ENCODE measurements at regions not wholly inside any gene's neighbourhood (a gene's known extent, or its start where the extent isn't known, plus 50 kb on each side); places are given as distances from the start of the nearest gene placed in this dataset.

DNA sequence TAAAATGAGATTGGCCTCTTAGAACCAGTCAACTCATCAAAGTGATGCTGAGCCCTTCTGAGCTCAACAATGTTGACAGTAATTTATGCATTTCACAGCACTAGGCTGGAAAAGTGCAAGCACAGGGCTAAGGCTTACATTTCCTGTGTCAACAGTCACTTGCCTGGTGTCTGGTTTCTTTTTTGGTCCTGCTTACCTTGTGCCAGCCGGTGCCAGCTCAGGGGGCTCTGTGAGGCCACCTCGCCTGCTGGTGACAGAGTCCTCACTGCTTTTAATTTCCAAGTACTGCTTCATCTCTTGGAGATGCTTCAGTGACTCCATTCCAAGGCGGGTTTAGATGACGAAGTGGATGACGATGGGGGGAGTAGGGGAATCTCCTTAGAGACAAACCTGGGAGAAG, 53.1 kb upstream of the KCNA1 start:
- H3K27me3 ChIP-seq (replicated peaks in 2 of 5; ENCODE audit: control insufficient read depth in 4 of 5, insufficient read depth in 5 of 5, low read length in 4 of 5) = peaks cover 0 to 14% (median 3%) of the 10 kb centered on the region in 5 experiments
- H3K9me3 ChIP-seq (ENCODE audit: control extremely low read depth in 1 of 5, control insufficient read depth in 4 of 5, insufficient read depth in 2 of 5, low read depth in 1 of 5, low read length in 4 of 5) = no peaks in the 10 kb centered on the region
- no peak overlapping the region for H3K27ac ChIP-seq (ENCODE audit: insufficient read depth in 1 of 2, low read depth in 1 of 2, low read length in 2 of 2, poor library complexity in 1 of 2, severe bottlenecking in 2 of 2)
- peak in 2 of 3 donors; percentile 27 to 28 for DNase-seq
- 54% methylated on average over 2 of the region's 5 CpGs for WGBS (ENCODE audit: insufficient coverage)
- H3K4me1 ChIP-seq (ENCODE audit: control extremely low read depth in 1 of 4, control insufficient read depth in 4 of 4, insufficient read depth in 4 of 4, low read length in 3 of 4) = peaks cover 0 to 25% (median 9%) of the 10 kb centered on the region in 4 experiments
- H3K4me3 ChIP-seq (ENCODE audit: control insufficient read depth in 1 of 7, extremely low read depth in 1 of 7, insufficient read depth in 4 of 7, low read depth in 2 of 7, low read length in 6 of 7) = no peak overlapping the region
- H3K36me3 ChIP-seq (ENCODE audit: control insufficient read depth in 4 of 4, insufficient read depth in 4 of 4, low read length in 3 of 4) = no peaks in the 10 kb centered on the region
- ChIA-PET CTCF (interaction anchor here (0.6 to 8.8 kb wide), 28 partner anchors 7 to 227 kb away, joined by 3 to 110 read pairs (median 4); no protein-coding TSS in a partner anchor), POLR2A (no interaction called here)

DNA sequence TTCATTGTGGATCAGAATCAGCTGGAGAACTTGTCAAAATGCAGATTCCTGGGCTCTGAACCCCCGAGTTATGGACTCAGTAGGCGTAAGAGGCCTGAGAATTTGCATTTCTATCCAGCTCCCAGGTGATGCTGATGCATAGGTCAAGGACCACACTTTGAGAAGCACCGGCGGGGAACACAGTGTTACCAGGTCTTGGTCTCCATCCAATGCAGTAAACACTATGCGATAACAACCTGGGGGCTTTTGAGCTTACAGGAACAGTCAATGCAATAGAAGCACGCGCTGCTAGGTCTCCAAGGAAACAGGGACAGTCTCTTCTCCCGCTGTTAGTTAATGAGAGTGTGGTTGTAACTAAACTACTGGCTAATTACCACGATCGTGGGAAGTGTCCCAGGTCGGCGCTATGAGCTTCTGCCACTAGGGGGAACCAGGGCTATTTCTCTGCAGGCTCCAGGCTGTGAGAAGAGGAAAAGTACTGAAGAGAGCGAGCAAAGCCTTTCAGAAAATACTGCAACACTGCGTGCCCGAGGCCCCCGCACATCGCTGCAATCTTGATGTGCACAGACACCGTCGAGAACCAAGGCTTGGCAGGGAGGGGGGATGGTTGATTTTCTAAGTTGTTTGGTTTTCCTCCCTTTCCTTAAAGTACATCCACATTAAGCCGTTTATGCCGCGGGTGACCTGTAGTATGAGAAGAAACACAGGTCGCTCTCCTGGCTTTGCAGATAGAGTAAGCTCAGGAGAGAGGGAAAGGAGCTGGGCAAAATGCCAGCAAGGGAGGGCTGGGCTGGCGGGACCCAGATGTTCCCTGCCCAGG, 52.0 kb upstream of the KCNA1 start:
- 16% methylated on average over 13 of the region's 24 CpGs for WGBS (ENCODE audit: insufficient coverage)
- POLR2A ChIA-PET = interaction anchor here (1.0 kb wide), 1 partner anchor 143 kb away, joined by 4 read pairs; no protein-coding TSS in a partner anchor

DNA sequence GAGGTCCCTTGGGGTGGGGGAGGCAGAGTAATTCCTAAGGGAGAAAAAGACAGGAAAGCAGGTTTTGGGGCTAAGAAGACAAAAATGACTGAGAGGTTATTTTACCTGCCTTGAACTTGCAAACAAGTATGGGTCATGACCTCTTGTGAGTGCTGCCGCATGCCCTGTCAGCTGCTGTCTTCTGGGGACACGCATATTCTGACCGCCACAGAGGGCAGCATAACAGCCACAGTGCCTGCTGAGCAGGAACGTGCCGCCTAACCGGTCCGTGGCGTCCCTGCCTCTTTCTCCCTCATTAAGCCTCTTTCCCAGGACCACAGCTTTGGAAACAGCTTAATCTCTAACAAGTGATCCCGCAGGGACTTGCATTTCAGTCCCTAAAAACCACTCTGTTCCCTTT, 51.3 kb upstream of the KCNA1 start:
- no peaks in the 10 kb centered on the region for H3K9me3 ChIP-seq (ENCODE audit: control extremely low read depth in 1 of 5, control insufficient read depth in 4 of 5, insufficient read depth in 2 of 5, low read depth in 1 of 5, low read length in 4 of 5)
- no peaks in the 10 kb centered on the region for H3K36me3 ChIP-seq (ENCODE audit: control insufficient read depth in 4 of 4, insufficient read depth in 4 of 4, low read length in 3 of 4)
- 45% methylated on average over 9 of the region's 9 CpGs for WGBS (ENCODE audit: insufficient coverage)
- ChIA-PET CTCF (interaction anchor here (0.7 to 8.8 kb wide), 28 partner anchors 10 to 253 kb away, joined by 3 to 110 read pairs (median 5); no protein-coding TSS in a partner anchor), POLR2A (interaction anchor here (1.0 kb wide), 1 partner anchor 142 kb away, joined by 4 read pairs; no protein-coding TSS in a partner anchor)
- peak overlapping the region in 2 of 7 experiments; percentile 8 to 22 for H3K4me3 ChIP-seq (ENCODE audit: control insufficient read depth in 1 of 7, extremely low read depth in 1 of 7, insufficient read depth in 4 of 7, low read depth in 2 of 7, low read length in 6 of 7)
- peaks cover 0 to 25% (median 9%) of the 10 kb centered on the region in 4 experiments for H3K4me1 ChIP-seq (ENCODE audit: control extremely low read depth in 1 of 4, control insufficient read depth in 4 of 4, insufficient read depth in 4 of 4, low read length in 3 of 4)
- H3K27me3 ChIP-seq (replicated peaks in 2 of 5; ENCODE audit: control insufficient read depth in 4 of 5, insufficient read depth in 5 of 5, low read length in 4 of 5) = peaks cover 0 to 19% (median 9%) of the 10 kb centered on the region in 5 experiments
- H3K27ac ChIP-seq (ENCODE audit: insufficient read depth in 1 of 2, low read depth in 1 of 2, low read length in 2 of 2, poor library complexity in 1 of 2, severe bottlenecking in 2 of 2) = no peak overlapping the region
- DNase-seq = peak in 2 of 3 donors; percentile 7 to 17

More for the DNA sequence above, 52.0 kb upstream of the KCNA1 start:
- H3K4me1 ChIP-seq (ENCODE audit: control extremely low read depth in 1 of 4, control insufficient read depth in 4 of 4, insufficient read depth in 4 of 4, low read length in 3 of 4) = peaks cover 0 to 25% (median 9%) of the 10 kb centered on the region in 4 experiments
- no peaks in the 10 kb centered on the region for H3K36me3 ChIP-seq (ENCODE audit: control insufficient read depth in 4 of 4, insufficient read depth in 4 of 4, low read length in 3 of 4)
- CTCF ChIA-PET = interaction anchor here (0.6 to 8.8 kb wide), 42 partner anchors 9 to 254 kb away, joined by 3 to 110 read pairs (median 5); no protein-coding TSS in a partner anchor
- no peak overlapping the region for H3K27ac ChIP-seq (ENCODE audit: insufficient read depth in 1 of 2, low read depth in 1 of 2, low read length in 2 of 2, poor library complexity in 1 of 2, severe bottlenecking in 2 of 2)
- DNase-seq = peak; percentile 79 to 91 (median 91)
- no peaks in the 10 kb centered on the region for H3K9me3 ChIP-seq (ENCODE audit: control extremely low read depth in 1 of 5, control insufficient read depth in 4 of 5, insufficient read depth in 2 of 5, low read depth in 1 of 5, low read length in 4 of 5)
- peaks cover 0 to 14% (median 6%) of the 10 kb centered on the region in 5 experiments for H3K27me3 ChIP-seq (replicated peaks in 2 of 5; ENCODE audit: control insufficient read depth in 4 of 5, insufficient read depth in 5 of 5, low read length in 4 of 5)
- H3K4me3 ChIP-seq (ENCODE audit: control insufficient read depth in 1 of 7, extremely low read depth in 1 of 7, insufficient read depth in 4 of 7, low read depth in 2 of 7, low read length in 6 of 7) = peak overlapping the region in 5 of 7 experiments; percentile 11 to 70 (median 39)

GRCh38 chr12:4859478-4860210, 50.1 kb upstream of the KCNA1 start:
- POLR2A ChIA-PET = no interaction called here
- Histone ChIP-seq H3K27ac (ENCODE audit: insufficient read depth in 1 of 2, low read depth in 1 of 2, low read length in 2 of 2, poor library complexity in 1 of 2, severe bottlenecking in 2 of 2) (no peak overlapping the region), H3K27me3 (replicated peaks in 2 of 5; ENCODE audit: control insufficient read depth in 4 of 5, insufficient read depth in 5 of 5, low read length in 4 of 5) (peaks cover 0 to 20% (median 9%) of the 10 kb centered on the region in 5 experiments), H3K4me1 (ENCODE audit: control extremely low read depth in 1 of 4, control insufficient read depth in 4 of 4, insufficient read depth in 4 of 4, low read length in 3 of 4) (peaks cover 0 to 25% (median 9%) of the 10 kb centered on the region in 4 experiments), H3K4me3 (ENCODE audit: control insufficient read depth in 1 of 7, extremely low read depth in 1 of 7, insufficient read depth in 4 of 7, low read depth in 2 of 7, low read length in 6 of 7) (no peak overlapping the region), H3K9me3 (ENCODE audit: control extremely low read depth in 1 of 5, control insufficient read depth in 4 of 5, insufficient read depth in 2 of 5, low read depth in 1 of 5, low read length in 4 of 5) (no peaks in the 10 kb centered on the region), H3K36me3 (ENCODE audit: control insufficient read depth in 4 of 4, insufficient read depth in 4 of 4, low read length in 3 of 4) (no peaks in the 10 kb centered on the region)
- no peak for DNase-seq
- CTCF ChIA-PET = interaction anchor here (0.7 to 8.8 kb wide), 13 partner anchors 26 to 227 kb away, joined by 3 to 110 read pairs (median 6); no protein-coding TSS in a partner anchor
- 95% methylated on average over 8 of the region's 8 CpGs for WGBS (ENCODE audit: insufficient coverage)
